ENCODE measurements at regions not wholly inside any gene's neighbourhood (a gene's known extent, or its start where the extent isn't known, plus 50 kb on each side); places are given as distances from the start of the nearest gene placed in this dataset.

GRCh38 chr10:75294866-75295701 lies 59.3 kb upstream of the COMTD1 start (continued):
- TF ChIP-seq ZNF687 (IDR thresholded peaks at IDR 0.05) (peak; percentile 61), GATAD2B (conservative IDR thresholded peaks at IDR 0.05; ENCODE audit: low read depth) (peak; percentile 94), RELB (IDR thresholded peaks at IDR 0.05; ENCODE audit: low read depth) (0 out of 2 replicates have a peak, but pooled peaks have one; percentile 22), MEF2A (IDR thresholded peaks at IDR 0.05; ENCODE audit: insufficient read depth, low read depth, low read length) (peak; percentile 49; the same call in 1 of the 2 replicates), BCLAF1 (IDR thresholded peaks at IDR 0.05) (no peak), EED (IDR thresholded peaks at IDR 0.05; ENCODE audit: low read depth) (no peak), HCFC1 (IDR thresholded peaks at IDR 0.05; ENCODE audit: low read length) (no peak), CEBPZ (IDR thresholded peaks at IDR 0.05; ENCODE audit: low read depth, low read length) (no peak), NRF1 (conservative IDR thresholded peaks at IDR 0.05; ENCODE audit: low read depth, low read length) (no peak), CTCF (IDR thresholded peaks at IDR 0.05 in 2 of 3, conservative IDR thresholded peaks at IDR 0.05 in 1 of 3; ENCODE audit: control insufficient read depth in 2 of 3, extremely low read depth in 1 of 3, insufficient read depth in 1 of 3, low read depth in 3 of 3, low read length in 3 of 3) (peak; percentile 15 to 22 (median 18); a peak in 3 of 6 replicates), IKZF1 (conservative IDR thresholded peaks at IDR 0.05) (peak; percentile 78), LARP7 (IDR thresholded peaks at IDR 0.05) (peak; percentile 93), BMI1 (IDR thresholded peaks at IDR 0.05; ENCODE audit: borderline replicate concordance) (no peak)

Data from GM12878 (cell line).